Dendritic cell treated with granulocyte-macrophage colony-stimulating factor and Interleukin-4, amounts not matched to agents 40 ng/mL and 50 ng/mL, for 4 days (primary cell): ENCODE measurements at regions not wholly inside any gene's neighbourhood (a gene's known extent, or its start where the extent isn't known, plus 50 kb on each side); places are given as distances from the start of the nearest gene placed in this dataset.
"Not testable (repeated sequence)": the region's sequence is repeated elsewhere in the genome, so short reads cannot be mapped to it uniquely, and the experiment has no call there.

ENCODE experiments used
- H3K27ac Mint-ChIP-seq: one replicate; pipeline ENCODE4 v1.8.0; 2022; ENCODE audit warnings: mild to moderate bottlenecking, mixed read lengths
- H3K27me3 Mint-ChIP-seq: one replicate; pipeline ENCODE4 v1.8.0; 2022; ENCODE audit warnings: mild to moderate bottlenecking, mixed read lengths
- H3K36me3 Mint-ChIP-seq: one replicate; pipeline ENCODE4 v1.8.0; 2022; ENCODE audit warnings: low read depth, mixed read lengths
- H3K4me1 Mint-ChIP-seq: one replicate; pipeline ENCODE4 v1.8.0; 2022; ENCODE audit warnings: low read depth, mixed read lengths
- H3K4me3 Mint-ChIP-seq: one replicate; pipeline ENCODE4 v1.8.0; 2022; ENCODE audit warnings: mild to moderate bottlenecking, moderate library complexity, mixed read lengths
- H3K9me3 Mint-ChIP-seq: one replicate; pipeline ENCODE4 v1.8.0; 2022; ENCODE audit warnings: mixed read lengths
- intact Hi-C: fragments of 100-400 bp; cut with micrococcal nuclease; formaldehyde crosslinking; loops from one replicate; pipeline ENCODE4 v1.15.0; 2022

DNA sequence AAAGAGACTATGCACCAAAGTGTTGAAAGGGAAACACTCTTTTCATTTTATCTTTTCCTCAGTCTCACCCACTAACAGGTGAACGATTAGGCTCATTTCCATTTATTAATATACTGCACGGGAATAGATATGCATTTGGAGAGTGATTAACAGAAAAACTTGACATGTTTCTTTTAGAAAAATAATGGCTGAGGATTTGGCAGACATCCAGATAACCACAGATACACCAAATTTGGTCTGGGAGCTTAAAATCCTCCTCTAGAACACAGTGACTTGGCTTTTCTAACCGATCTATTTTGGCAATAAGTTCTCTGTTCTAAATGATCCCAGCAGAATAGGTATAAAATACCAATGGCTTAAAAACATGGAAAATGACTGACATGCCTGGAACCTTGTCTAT is 459.3 kb upstream of the SGO1 start:
- no peaks in the 10 kb centered on the region for H3K27me3 Mint-ChIP-seq
- intact Hi-C loops = no loop called here

GRCh38 chr3:20637729-20638128 is 451.7 kb upstream of the SGO1 start:
- H3K27ac Mint-ChIP-seq = no peak overlapping the region
- H3K27me3 Mint-ChIP-seq = no peaks in the 10 kb centered on the region
- H3K9me3 Mint-ChIP-seq = no peaks in the 10 kb centered on the region
- no peak overlapping the region for H3K4me3 Mint-ChIP-seq
- intact Hi-C loops = no loop called here
- H3K36me3 Mint-ChIP-seq = no peaks in the 10 kb centered on the region
- H3K4me1 Mint-ChIP-seq = no peaks in the 10 kb centered on the region

More for the DNA sequence above, 459.3 kb upstream of the SGO1 start:
- no peak overlapping the region for H3K4me3 Mint-ChIP-seq
- no peaks in the 10 kb centered on the region for H3K4me1 Mint-ChIP-seq
- peaks cover 26% of the 10 kb centered on the region for H3K9me3 Mint-ChIP-seq
- H3K36me3 Mint-ChIP-seq = no peaks in the 10 kb centered on the region
- H3K27ac Mint-ChIP-seq = no peak overlapping the region

DNA sequence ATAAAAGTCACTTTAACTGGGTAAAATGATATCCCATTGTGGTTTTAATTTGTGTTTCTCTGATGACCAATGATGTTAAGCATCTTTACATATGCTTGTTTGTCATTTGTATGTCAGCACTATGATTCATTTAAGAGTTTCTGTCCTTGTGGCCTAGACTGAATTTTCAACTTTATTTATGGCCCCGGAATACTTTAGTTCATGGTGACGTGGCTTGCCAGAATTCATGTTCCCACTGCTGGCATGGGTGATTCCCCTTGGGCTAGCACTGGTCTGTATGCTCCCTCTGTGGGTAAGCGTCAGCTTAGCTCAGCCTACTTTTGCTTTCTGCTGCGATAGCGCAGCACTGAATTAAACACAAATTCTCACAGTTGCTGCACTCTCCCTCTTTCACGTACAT is 436.3 kb upstream of the SGO1 start:
- Mint-ChIP-seq H3K36me3 (no peaks in the 10 kb centered on the region), H3K9me3 (peaks cover 58% of the 10 kb centered on the region), H3K27me3 (no peaks in the 10 kb centered on the region), H3K27ac (no peak overlapping the region), H3K4me1 (no peaks in the 10 kb centered on the region), H3K4me3 (no peak overlapping the region)
- intact Hi-C loops = no loop called here

DNA sequence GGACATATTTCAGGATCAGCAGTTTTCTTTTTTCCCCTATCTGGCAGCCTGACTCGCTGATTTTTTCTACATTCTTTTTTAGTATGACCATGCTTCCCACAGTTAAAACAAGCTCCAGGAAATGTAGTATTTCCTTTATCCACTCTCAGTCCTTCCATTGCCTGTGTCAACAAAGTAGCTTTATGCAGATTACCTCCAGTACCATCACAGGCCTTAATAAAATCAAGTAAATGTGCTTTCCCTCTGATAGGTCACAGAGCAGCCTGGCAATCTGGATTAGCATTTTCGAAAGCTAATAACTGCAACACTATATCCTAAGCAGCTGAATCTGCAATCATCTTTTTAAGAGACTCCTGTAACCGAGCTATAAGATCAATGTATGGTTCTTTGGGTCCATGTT is 432.6 kb upstream of the SGO1 start:
- not testable (repeated sequence) for H3K4me3 Mint-ChIP-seq

DNA sequence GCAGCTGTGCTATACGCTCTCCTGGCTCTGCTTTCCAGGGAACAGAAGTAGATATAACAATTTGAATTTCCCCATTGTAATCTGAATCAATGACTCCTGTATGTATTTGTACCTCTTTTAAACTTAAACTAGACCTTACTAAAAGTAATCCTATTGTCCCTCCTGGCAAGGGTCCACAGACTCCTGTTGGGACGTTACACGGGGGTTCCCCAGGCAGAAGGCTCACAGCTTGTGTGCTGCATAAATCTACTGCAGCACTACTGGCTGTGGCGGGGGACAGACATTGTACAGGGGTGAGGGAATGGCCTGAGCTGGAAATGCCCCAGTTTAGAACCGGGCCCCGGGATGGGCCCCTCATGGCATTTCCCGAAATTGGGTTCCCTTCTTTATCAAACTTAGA is 432.2 kb upstream of the SGO1 start:
- H3K27ac Mint-ChIP-seq, intact Hi-C loops, H3K27me3 Mint-ChIP-seq, H3K4me1 Mint-ChIP-seq, H3K4me3 Mint-ChIP-seq, H3K36me3 Mint-ChIP-seq: not testable (repeated sequence)
- H3K9me3 Mint-ChIP-seq = peaks cover 58% of the 10 kb centered on the region

More for the DNA sequence above, 432.6 kb upstream of the SGO1 start:
- peaks cover 54% of the 10 kb centered on the region for H3K9me3 Mint-ChIP-seq
- H3K27ac Mint-ChIP-seq, H3K4me1 Mint-ChIP-seq, H3K36me3 Mint-ChIP-seq, intact Hi-C loops, H3K27me3 Mint-ChIP-seq: not testable (repeated sequence)

- H3K4me1 Mint-ChIP-seq, H3K27ac Mint-ChIP-seq, H3K27me3 Mint-ChIP-seq, intact Hi-C loops, H3K36me3 Mint-ChIP-seq, H3K4me3 Mint-ChIP-seq: not testable (repeated sequence)
- H3K9me3 Mint-ChIP-seq = peaks cover 80% of the 10 kb centered on the region
Observed at GRCh38 chr3:20615982-20616381, 430.0 kb upstream of the SGO1 start.

GRCh38 chr3:20608054-20608738 is 422.2 kb upstream of the SGO1 start:
- intact Hi-C loops = no loop called here
- H3K4me1 Mint-ChIP-seq = no peaks in the 10 kb centered on the region
- H3K4me3 Mint-ChIP-seq = no peak overlapping the region
- no peaks in the 10 kb centered on the region for H3K27me3 Mint-ChIP-seq
- H3K9me3 Mint-ChIP-seq = peaks cover 88% of the 10 kb centered on the region
- H3K36me3 Mint-ChIP-seq = no peaks in the 10 kb centered on the region
- no peak overlapping the region for H3K27ac Mint-ChIP-seq

- no peak overlapping the region for H3K4me3 Mint-ChIP-seq
- no peaks in the 10 kb centered on the region for H3K27me3 Mint-ChIP-seq
- H3K36me3 Mint-ChIP-seq = no peaks in the 10 kb centered on the region
- no peak overlapping the region for H3K27ac Mint-ChIP-seq
- intact Hi-C loops = no loop called here
- peaks cover 87% of the 10 kb centered on the region for H3K9me3 Mint-ChIP-seq
- H3K4me1 Mint-ChIP-seq = no peaks in the 10 kb centered on the region
Observed at GRCh38 chr3:20604659-20605058, 418.7 kb upstream of the SGO1 start.

DNA sequence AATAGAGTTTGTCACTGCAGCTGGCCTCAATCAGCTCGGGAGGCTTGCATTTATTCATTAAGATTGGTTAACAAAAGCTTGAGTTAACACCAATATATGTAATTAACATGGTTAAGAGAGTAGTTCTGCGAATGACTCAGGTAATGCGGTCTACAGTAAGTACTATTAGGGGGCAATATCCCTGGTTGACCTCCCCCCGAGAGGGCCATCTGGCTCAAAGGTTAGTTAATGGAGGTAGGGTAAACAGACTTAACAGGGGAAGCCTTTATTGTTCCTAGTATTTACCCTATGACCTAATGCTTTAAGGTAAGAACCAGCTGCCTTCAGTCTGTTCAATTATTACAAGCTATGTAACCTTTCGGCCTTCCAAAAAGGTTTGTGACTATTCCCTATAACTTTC is 403.3 kb upstream of the SGO1 start:
- intact Hi-C loops = no loop called here
- Mint-ChIP-seq H3K27me3 (no peaks in the 10 kb centered on the region), H3K4me3 (no peak overlapping the region), H3K27ac (no peak overlapping the region), H3K4me1 (no peaks in the 10 kb centered on the region), H3K36me3 (no peaks in the 10 kb centered on the region), H3K9me3 (peaks cover 39% of the 10 kb centered on the region)

- Mint-ChIP-seq H3K9me3 (peaks cover 39% of the 10 kb centered on the region), H3K36me3 (no peaks in the 10 kb centered on the region), H3K4me1 (no peaks in the 10 kb centered on the region), H3K4me3 (no peak overlapping the region), H3K27ac (no peak overlapping the region), H3K27me3 (no peaks in the 10 kb centered on the region)
- intact Hi-C loops = no loop called here
Observed at GRCh38 chr3:20588781-20589180, 402.8 kb upstream of the SGO1 start.

GRCh38 chr3:20583648-20584047 is 397.6 kb upstream of the SGO1 start:
- peaks cover 10% of the 10 kb centered on the region for H3K9me3 Mint-ChIP-seq
- no peak overlapping the region for H3K4me3 Mint-ChIP-seq
- intact Hi-C loops = no loop called here
- H3K4me1 Mint-ChIP-seq = no peaks in the 10 kb centered on the region
- no peaks in the 10 kb centered on the region for H3K27me3 Mint-ChIP-seq
- H3K36me3 Mint-ChIP-seq = no peaks in the 10 kb centered on the region
- no peak overlapping the region for H3K27ac Mint-ChIP-seq

DNA sequence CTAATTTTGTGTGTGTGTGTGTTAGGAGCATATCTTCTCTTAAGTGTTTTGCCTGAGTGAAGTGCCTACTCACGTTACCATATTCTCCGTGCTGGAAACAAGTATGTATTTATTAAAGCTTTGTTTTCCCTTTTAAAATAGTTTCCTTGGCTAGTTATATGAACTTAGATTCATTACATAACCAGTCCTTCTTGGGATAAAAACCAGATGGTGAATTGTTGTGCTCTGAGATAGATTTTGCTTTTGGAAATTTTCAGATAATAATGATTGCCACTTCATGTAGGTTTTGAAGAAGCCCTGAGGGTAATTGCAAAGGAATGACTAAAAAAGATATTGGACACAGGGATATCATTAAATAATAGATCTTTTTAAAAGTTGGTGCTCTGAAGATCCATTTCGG is 390.2 kb upstream of the SGO1 start:
- Mint-ChIP-seq H3K9me3 (peaks cover 47% of the 10 kb centered on the region), H3K4me3 (no peak overlapping the region), H3K27ac (no peak overlapping the region)

DNA sequence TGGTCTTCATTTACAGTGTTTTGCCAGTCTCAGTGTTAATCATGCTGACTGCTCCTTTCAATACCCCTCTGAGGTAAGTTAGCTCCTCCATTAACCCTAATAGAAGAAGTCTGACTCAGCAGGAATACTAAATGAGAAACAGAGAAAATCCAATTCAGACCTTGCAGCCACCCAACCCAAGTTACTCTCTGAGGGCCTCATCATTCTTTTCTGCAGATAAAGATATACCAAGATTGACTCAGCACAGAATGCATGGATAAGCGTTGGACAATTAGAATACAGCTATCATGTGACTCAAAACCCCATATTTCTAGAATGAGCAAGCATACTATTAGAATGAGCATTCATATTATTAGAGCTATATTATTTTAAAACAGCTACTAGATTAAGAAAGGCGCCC is 389.1 kb upstream of the SGO1 start:
- Mint-ChIP-seq H3K36me3 (no peaks in the 10 kb centered on the region), H3K27ac (no peak overlapping the region), H3K4me3 (no peak overlapping the region), H3K27me3 (no peaks in the 10 kb centered on the region), H3K4me1 (no peaks in the 10 kb centered on the region), H3K9me3 (peaks cover 55% of the 10 kb centered on the region)
- intact Hi-C loops = no loop called here

More for the DNA sequence above, 390.2 kb upstream of the SGO1 start:
- no peaks in the 10 kb centered on the region for H3K36me3 Mint-ChIP-seq
- no peaks in the 10 kb centered on the region for H3K27me3 Mint-ChIP-seq
- intact Hi-C loops = no loop called here
- H3K4me1 Mint-ChIP-seq = no peaks in the 10 kb centered on the region

DNA sequence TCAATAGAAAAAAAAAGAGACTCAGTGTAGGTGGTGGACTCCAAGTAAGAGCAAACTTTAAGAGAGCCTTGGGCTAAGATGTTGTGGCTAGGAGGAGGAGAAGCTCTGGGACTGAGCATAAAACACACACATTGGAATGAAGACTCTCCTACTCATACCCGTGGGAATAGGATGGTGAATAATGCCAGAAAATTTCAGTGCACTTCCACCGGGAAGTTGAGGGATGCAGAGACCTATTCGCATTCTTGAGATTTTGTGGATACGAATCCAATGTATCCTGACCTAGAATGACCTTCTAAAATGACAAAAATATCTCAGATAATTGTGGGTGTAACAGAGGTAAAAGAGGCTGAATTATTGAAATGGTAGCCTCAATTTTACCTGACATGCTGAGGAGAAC is 388.7 kb upstream of the SGO1 start:
- H3K36me3 Mint-ChIP-seq = no peaks in the 10 kb centered on the region
- H3K9me3 Mint-ChIP-seq = peaks cover 59% of the 10 kb centered on the region
- intact Hi-C loops = no loop called here
- no peaks in the 10 kb centered on the region for H3K4me1 Mint-ChIP-seq
- H3K27ac Mint-ChIP-seq = no peak overlapping the region
- no peak overlapping the region for H3K4me3 Mint-ChIP-seq
- H3K27me3 Mint-ChIP-seq = no peaks in the 10 kb centered on the region

DNA sequence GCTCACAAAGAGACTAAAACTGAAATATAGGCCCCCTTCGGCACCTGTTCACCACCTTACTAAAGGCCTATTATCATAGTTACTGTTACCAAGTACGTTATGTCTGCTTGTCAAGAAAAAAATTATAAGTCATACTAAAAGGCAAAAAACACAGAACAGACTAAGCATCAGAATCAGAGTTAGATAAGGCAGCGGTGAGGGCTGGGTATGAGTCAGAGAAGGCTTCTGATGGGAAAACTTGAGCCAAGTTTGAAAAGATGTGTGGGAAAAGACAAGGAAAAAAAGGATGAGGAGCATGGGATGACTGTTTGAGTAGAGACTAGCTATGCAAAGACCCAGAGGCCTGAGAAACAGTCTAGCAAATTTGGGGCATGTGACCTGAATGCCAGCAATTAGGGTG is 387.2 kb upstream of the SGO1 start:
- no peak overlapping the region for H3K27ac Mint-ChIP-seq
- H3K4me1 Mint-ChIP-seq = no peaks in the 10 kb centered on the region
- no peak overlapping the region for H3K4me3 Mint-ChIP-seq
- peaks cover 56% of the 10 kb centered on the region for H3K9me3 Mint-ChIP-seq
- intact Hi-C loops = no loop called here
- H3K36me3 Mint-ChIP-seq = no peaks in the 10 kb centered on the region
- H3K27me3 Mint-ChIP-seq = no peaks in the 10 kb centered on the region
